ACHN (cell line): ENCODE measurements at regions not wholly inside any gene's neighbourhood (a gene's known extent, or its start where the extent isn't known, plus 50 kb on each side); places are given as distances from the start of the nearest gene placed in this dataset.
"Not testable (repeated sequence)": the region's sequence is repeated elsewhere in the genome, so short reads cannot be mapped to it uniquely, and the experiment has no call there.

Source experiments
- DNase-seq: peaks from one replicate; pipeline ENCODE4 v3.0.0-alpha.2; 2015
- in situ Hi-C: cut with HindIII; loops from 2 replicates; pipeline ENCODE4 v1.10.0; 2017; ENCODE audit warnings: low sequenced_read_pairs, low pct_ligation_motif_present, low pct_unique_long_range_greater_than_20kb

GRCh38 chr7:73960548-73960947 lies 67.4 kb upstream of the ELN start:
- DNase-seq: no peak
- in situ Hi-C loops: no loop called here

DNA sequence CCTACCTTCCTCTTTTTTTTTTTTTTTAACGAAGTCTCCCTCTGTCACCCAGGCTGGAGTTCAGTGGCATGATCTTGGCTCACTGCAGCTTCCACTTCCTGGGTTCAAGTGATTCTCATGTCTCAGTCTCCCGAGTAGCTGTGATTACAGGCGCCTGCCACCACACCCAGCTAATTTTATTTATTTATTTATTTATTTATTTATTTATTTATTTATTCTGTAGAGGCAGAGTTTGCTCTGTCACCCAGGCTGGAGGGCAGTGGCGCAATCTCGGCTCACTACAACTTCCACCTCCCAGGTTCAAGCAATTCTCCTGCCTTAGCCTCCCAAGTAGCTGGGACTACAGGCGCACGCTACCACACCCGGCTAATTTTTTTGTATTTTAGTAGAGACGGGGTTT lies 66.0 kb upstream of the ELN start:
- in situ Hi-C loops, DNase-seq: not testable (repeated sequence)

GRCh38 chr7:73963252-73963822 lies 64.6 kb upstream of the ELN start:
- peak; percentile 14 for DNase-seq
- in situ Hi-C loops: no loop called here

DNA sequence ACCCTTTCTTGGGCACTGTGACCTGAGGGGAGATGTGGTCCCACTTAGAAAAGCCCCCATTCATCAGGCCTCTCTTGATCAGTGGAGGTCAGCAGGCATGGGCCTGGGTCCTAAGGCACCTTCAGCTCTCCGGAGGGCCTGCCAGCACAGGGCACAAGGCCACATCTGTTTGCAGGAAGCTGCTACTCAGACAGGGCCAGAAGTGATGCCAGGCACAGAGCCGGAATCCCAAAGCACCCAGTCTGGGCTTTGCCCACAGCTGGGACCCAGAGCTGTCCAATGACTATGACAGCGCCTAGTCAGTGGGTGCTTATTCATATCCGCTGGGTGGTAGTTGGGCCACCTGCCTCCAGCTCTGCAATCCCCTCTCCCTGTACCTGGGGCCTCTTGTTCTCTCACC lies 63.2 kb upstream of the ELN start:
- no peak for DNase-seq
- in situ Hi-C loops: no loop called here

DNA sequence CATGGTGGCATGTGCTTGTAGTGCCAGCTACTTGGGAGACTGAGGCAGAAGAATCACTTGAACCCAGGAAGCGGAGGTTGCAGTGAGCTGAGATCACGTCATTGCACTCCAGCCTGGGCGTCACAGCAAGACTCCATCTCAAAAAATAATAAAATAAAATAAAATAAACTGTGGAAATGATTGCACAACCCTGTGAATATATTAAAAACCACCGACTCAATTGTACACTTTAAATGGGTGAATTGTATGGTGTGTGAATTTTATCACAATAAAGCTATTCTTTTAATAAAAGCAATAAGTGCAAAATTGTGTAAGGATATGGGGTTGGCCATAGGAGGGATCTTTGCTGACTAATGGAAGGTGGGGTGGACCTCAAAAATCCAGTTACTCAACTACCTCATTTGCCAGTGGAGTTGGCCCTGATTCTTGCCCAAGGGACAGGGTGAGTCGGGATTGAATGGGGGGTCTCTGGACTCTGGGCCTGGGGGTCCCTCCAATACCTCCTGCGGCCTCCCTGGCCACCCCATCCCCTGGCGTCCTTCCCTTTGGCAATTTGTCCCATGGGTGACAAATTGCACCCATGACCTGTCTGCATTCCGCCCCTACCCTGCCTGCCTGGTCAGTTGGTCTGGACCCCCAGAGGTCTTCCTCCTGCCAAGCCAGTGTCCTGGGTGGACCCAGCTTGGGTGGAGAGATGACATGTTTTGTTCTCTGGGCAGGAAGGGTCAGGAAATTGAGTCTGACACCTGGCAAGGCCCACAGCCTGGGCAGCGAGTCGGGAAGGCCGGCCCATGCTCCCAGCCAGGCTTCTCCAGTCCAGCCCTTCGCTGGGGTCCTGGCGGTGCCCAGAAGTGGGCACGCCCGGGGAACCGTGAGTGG lies 61.7 kb upstream of the ELN start:
- in situ Hi-C loops: no loop called here
- no peak for DNase-seq

DNA sequence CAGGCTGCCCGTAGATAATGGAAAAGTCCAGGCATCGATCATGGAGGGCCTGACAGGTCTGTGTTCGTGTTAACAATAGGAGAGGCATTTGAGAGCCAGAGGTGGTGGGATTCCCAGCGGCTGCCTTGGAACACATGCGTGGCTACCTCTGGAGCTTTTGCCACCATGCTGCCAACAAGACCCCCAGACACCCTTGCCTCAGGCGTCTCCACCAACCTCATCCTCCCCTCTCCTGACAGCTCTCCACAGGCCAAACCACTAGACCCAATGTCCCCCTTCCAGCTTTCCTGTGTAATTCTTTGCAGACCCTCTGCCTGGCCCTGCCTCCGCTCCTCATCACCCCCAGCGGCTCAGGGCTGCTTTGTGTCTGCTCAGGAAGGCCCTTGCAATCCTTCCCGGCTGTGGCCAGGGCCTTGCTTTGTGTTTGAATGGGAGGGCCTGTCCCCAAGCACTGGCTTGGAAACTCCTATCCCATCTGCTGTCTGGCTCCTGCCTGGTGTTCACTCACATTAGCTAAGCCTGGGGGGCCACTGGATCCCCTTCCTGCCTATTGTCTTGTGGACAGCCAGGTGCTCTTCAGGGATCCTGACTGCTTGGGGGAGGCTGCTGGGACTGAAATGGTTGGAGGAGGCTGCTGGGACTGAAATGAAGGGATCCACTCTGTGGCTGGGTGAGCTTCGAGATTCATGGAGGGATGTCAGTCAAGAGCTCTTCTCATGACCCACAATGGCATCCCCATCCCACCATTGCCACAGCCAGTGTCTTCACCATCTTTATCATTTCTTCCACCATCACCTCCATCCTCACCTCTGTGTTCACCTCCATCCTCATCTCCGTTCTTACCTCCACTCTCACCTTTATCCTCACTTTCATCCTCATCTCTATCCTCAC lies 60.8 kb upstream of the ELN start:
- in situ Hi-C loops: no loop called here
- no peak for DNase-seq

- in situ Hi-C loops: no loop called here
- no peak for DNase-seq
These were observed 60.1 kb upstream of the ELN start for GRCh38 chr7:73967832-73968290.

- no peak for DNase-seq
- in situ Hi-C loops: no loop called here
These were observed 59.5 kb upstream of the ELN start for GRCh38 chr7:73968487-73968886.

GRCh38 chr7:73969991-73970390 lies 58.0 kb upstream of the ELN start:
- DNase-seq: no peak

GRCh38 chr7:73970801-73971229 lies 57.2 kb upstream of the ELN start:
- in situ Hi-C loops: no loop called here
- no peak for DNase-seq

More at GRCh38 chr7:73969991-73970390, 58.0 kb upstream of the ELN start:
- in situ Hi-C loops: no loop called here

GRCh38 chr7:73971322-73971703 lies 56.7 kb upstream of the ELN start:
- in situ Hi-C loops: no loop called here
- DNase-seq: no peak

- DNase-seq: no peak
- in situ Hi-C loops: no loop called here
These were observed 56.1 kb upstream of the ELN start for GRCh38 chr7:73971704-73972341.

- in situ Hi-C loops: no loop called here
- no peak for DNase-seq
These were observed 55.4 kb upstream of the ELN start for GRCh38 chr7:73972614-73973013.

DNA sequence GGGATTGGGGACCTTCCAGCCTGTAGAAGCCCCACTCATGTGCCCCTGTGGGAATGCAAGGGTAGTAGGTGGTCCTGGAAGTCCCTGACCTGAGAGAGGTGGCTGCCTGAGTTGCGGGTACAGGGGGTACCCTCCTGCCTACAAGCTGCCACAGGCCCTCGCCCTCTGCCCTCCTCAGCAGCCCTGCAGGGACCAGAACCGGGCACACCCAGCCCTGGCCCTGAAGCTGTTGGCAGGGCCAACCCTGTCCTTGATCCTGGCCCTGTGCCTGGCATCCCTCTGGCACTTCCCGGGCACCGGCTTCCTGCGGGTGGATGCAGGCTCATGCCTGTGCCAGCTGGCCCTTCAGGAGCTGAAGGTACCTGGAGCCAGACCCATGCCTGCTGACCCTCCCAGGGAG lies 54.9 kb upstream of the ELN start:
- in situ Hi-C loops: no loop called here
- DNase-seq: no peak

- no peak for DNase-seq
- in situ Hi-C loops: no loop called here
These were observed 53.6 kb upstream of the ELN start for GRCh38 chr7:73974101-73974947.

DNA sequence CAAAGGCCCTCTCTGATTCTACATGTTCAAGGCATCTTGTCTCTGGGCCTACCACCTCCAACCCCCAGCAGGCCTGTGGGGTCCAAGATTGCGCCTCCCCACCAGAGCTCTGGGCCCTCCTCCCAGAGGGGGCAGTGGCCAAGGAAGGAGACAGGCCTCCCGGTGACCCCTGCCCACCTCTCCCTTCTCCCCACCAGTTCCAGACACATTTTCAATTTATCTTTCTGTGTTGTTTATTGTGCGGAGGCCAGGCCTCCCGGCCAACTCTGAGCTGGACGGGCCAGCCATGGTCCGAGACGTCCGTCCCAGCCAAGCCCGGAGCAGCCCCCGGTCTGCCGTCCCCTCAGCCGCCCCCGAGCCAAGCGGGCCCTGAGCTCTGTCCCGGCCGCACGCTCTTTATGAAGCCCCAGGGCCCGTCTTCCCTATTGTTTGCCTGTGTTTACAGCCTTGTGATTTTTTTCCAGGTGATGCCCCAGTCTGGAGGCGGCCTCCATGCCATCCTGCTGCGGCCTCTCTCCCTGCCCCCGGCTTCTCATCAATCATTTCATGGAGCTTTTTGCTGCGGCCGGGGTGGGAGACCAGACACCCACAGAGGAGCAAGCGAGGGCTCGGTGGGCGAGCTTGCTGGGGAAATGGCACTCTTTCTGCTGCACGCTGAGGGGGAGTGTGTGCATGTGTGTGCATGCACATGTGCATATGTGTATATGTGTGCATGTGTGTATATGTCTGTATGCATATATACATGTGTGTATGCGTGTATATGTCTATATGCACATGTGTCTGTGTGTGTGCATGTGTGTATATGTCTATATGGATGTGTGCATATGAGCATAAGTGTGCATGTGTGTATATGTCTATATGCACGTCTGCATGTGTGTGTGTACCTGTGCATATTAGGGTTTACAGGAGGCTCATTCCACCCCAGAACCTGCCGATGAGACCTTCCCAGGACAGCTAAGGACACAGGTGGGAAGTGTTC lies 52.7 kb upstream of the ELN start:
- no peak for DNase-seq
- in situ Hi-C loops: no loop called here
